CD4-positive, alpha-beta T cell (primary cell): ENCODE measurements at regions not wholly inside any gene's neighbourhood (a gene's known extent, or its start where the extent isn't known, plus 50 kb on each side); places are given as distances from the start of the nearest gene placed in this dataset.

ENCODE experiments used
- ATAC-seq: fragments of 200-7000 bp; cut with Tn5 transposase; one replicate; pipeline ENCODE4 v1.10.0; 2022; ENCODE audit warnings: mild to moderate bottlenecking; ENCODE audit not compliant: poor library complexity
- CTCF ChIA-PET: fragments of 350-600 bp; sonication (Branson Sonifier 250); formaldehyde crosslinking; loops from one replicate; lab custom pipeline; 2021; ENCODE audit warnings: antibody characterized with exemption, inconsistent platforms; lab: Charles Lee
- POLR2A ChIA-PET: fragments of 350-600 bp; sonication (Branson Sonifier 250); formaldehyde crosslinking; loops from one replicate; lab custom pipeline; 2021; ENCODE audit warnings: antibody characterized with exemption, inconsistent platforms; lab: Charles Lee
- DNase-seq, 14 experiments: peaks; one replicate each; pipeline ENCODE4 v3.0.0-alpha.2; 2013 to 2020; ENCODE audit warnings: mixed read lengths in 2 of 14
- H3K27ac ChIP-seq, 2 donors: one replicate each; pipeline versions ENCODE4 v1.5.1 to v1.7.0; 2013; ENCODE audit warnings: low read length in 2 of 2, low read depth in 1 of 2, mild to moderate bottlenecking in 1 of 2
- H3K27me3 ChIP-seq, 2 experiments: 1 replicate in 1 of 2; 2 replicates in 1 of 2; pipeline versions ENCODE4 v1.6.1 to v1.7.0; 2013; ENCODE audit warnings: low read length in 2 of 2, control low read depth in 1 of 2, mild to moderate bottlenecking in 1 of 2, moderate library complexity in 1 of 2; ENCODE audit not compliant: insufficient read depth in 2 of 2, control insufficient read depth in 1 of 2
- H3K36me3 ChIP-seq: one replicate; pipeline ENCODE4 v1.6.1; 2013; ENCODE audit warnings: low read length, control low read depth; ENCODE audit not compliant: insufficient read depth
- H3K4me1 ChIP-seq: one replicate; pipeline ENCODE4 v1.6.1; 2013; ENCODE audit warnings: low read length, control low read depth; ENCODE audit not compliant: insufficient read depth
- H3K4me3 ChIP-seq: one replicate; pipeline ENCODE4 v1.5.1; 2013; ENCODE audit warnings: mild to moderate bottlenecking, low read length, moderate library complexity
- H3K9me3 ChIP-seq, 2 experiments: 1 replicate in 1 of 2; 2 replicates in 1 of 2; pipeline versions ENCODE4 v1.6.1 to v1.7.0; 2013; ENCODE audit warnings: low read length in 2 of 2, mild to moderate bottlenecking in 2 of 2, control low read depth in 1 of 2, moderate library complexity in 1 of 2; ENCODE audit not compliant: control insufficient read depth in 1 of 2, insufficient read depth in 1 of 2
- H3K27ac Mint-ChIP-seq: one replicate; pipeline ENCODE4 v1.8.0; 2020; ENCODE audit warnings: mixed read lengths
- H3K27me3 Mint-ChIP-seq: one replicate; pipeline ENCODE4 v1.8.0; 2021; ENCODE audit warnings: mixed read lengths
- H3K36me3 Mint-ChIP-seq: one replicate; pipeline ENCODE4 v1.8.0; 2021; ENCODE audit warnings: low read depth, mixed read lengths
- H3K4me1 Mint-ChIP-seq: one replicate; pipeline ENCODE4 v1.8.0; 2021; ENCODE audit warnings: low read depth, mixed read lengths
- H3K4me3 Mint-ChIP-seq: one replicate; pipeline ENCODE4 v1.8.0; 2020; ENCODE audit warnings: mild to moderate bottlenecking, mixed read lengths
- H3K9me3 Mint-ChIP-seq: one replicate; pipeline ENCODE4 v1.8.0; 2020; ENCODE audit warnings: mixed read lengths
- intact Hi-C, 2 experiments: fragments of 100-400 bp; cut with DNase I in 1 of 2; cut with micrococcal nuclease in 1 of 2; formaldehyde crosslinking; loops; one replicate each; pipeline versions ENCODE4 v1.15.1 to v1.9.0; 2023 to 2025; cut with DNase I, micrococcal nuclease
- TF ChIP-seq, protein P1 (sequence below): fragments of 200-600 bp; IDR thresholded peaks from one replicate; pipeline ENCODE4 v1.8.0; 2022; ENCODE audit warnings: antibody characterized with exemption, mild to moderate bottlenecking

DNA sequence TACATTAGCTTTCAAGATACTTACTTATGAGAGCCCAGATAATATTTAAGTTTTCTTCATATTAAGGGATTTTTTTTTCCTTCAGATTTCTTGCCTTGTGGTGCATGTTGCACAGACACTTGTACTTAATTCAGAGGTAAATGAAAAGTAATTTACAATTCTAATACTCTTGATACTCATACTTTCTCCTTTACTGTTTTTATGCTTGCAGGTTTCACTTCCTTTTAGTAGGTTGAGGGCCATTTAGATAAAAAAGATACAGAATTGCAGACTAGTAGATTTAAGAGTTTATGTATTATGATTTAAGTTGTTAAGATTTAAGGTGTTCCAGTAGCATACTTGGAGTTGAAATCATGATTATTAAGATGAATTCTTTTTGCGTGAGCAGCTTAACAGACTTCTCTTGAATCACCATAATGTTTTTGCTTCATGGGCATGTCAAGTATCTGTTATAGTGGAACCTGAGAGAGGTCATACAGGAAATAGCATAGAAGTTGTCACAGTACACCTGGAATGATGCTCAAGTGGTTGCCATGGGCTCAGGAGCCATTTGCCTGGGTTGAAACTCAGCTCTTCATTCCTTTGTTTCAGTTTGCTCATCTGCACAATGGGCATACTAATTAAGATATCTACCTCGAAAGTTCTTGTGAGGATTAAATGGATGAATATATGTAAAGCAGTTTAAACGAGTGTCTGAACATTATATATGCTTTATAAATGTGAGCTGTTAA lies 174.8 kb upstream of the PRPS1L1 start:
- H3K36me3 ChIP-seq: no peaks in the 10 kb centered on the region
- Mint-ChIP-seq H3K27me3 (no peaks in the 10 kb centered on the region), H3K9me3 (no peaks in the 10 kb centered on the region), H3K4me1 (no peaks in the 10 kb centered on the region), H3K4me3 (no peak overlapping the region), H3K27ac (no peak overlapping the region), H3K36me3 (no peaks in the 10 kb centered on the region)
- no peak overlapping the region for H3K4me3 ChIP-seq
- TF ChIP-seq, protein P1, sequence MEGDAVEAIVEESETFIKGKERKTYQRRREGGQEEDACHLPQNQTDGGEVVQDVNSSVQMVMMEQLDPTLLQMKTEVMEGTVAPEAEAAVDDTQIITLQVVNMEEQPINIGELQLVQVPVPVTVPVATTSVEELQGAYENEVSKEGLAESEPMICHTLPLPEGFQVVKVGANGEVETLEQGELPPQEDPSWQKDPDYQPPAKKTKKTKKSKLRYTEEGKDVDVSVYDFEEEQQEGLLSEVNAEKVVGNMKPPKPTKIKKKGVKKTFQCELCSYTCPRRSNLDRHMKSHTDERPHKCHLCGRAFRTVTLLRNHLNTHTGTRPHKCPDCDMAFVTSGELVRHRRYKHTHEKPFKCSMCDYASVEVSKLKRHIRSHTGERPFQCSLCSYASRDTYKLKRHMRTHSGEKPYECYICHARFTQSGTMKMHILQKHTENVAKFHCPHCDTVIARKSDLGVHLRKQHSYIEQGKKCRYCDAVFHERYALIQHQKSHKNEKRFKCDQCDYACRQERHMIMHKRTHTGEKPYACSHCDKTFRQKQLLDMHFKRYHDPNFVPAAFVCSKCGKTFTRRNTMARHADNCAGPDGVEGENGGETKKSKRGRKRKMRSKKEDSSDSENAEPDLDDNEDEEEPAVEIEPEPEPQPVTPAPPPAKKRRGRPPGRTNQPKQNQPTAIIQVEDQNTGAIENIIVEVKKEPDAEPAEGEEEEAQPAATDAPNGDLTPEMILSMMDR: no peak
- intact Hi-C loops: no loop called here
- H3K27me3 ChIP-seq: no peaks in the 10 kb centered on the region
- no peak for DNase-seq
- no peak for ATAC-seq
- H3K4me1 ChIP-seq: no peaks in the 10 kb centered on the region
- no peaks in the 10 kb centered on the region for H3K9me3 ChIP-seq
- CTCF ChIA-PET: no interaction called here
- no peak overlapping the region for H3K27ac ChIP-seq
- POLR2A ChIA-PET: no interaction called here

GRCh38 chr7:18206331-18206730 lies 178.7 kb upstream of the PRPS1L1 start:
- Histone ChIP-seq H3K9me3 (no peaks in the 10 kb centered on the region), H3K4me3 (no peak overlapping the region), H3K27ac (no peak overlapping the region), H3K4me1 (no peaks in the 10 kb centered on the region), H3K36me3 (no peaks in the 10 kb centered on the region), H3K27me3 (no peaks in the 10 kb centered on the region)
- Mint-ChIP-seq H3K27ac (no peak overlapping the region), H3K9me3 (no peaks in the 10 kb centered on the region), H3K4me3 (no peak overlapping the region), H3K27me3 (no peaks in the 10 kb centered on the region), H3K4me1 (no peaks in the 10 kb centered on the region), H3K36me3 (no peaks in the 10 kb centered on the region)
- intact Hi-C loops: no loop called here
- DNase-seq (no peak), ATAC-seq (no peak)
- ChIA-PET CTCF (no interaction called here), POLR2A (no interaction called here)
- TF ChIP-seq, protein P1: no peak

- Mint-ChIP-seq H3K27me3 (no peaks in the 10 kb centered on the region), H3K4me1 (no peaks in the 10 kb centered on the region)
Observed at GRCh38 chr7:18208921-18209320, 181.3 kb upstream of the PRPS1L1 start.

More at GRCh38 chr7:18208921-18209320, 181.3 kb upstream of the PRPS1L1 start:
- H3K4me1 ChIP-seq: no peaks in the 10 kb centered on the region
- ChIA-PET POLR2A (no interaction called here), CTCF (no interaction called here)
- no peaks in the 10 kb centered on the region for H3K36me3 ChIP-seq
- intact Hi-C loops: no loop called here
- TF ChIP-seq, protein P1: no peak
- no peak overlapping the region for H3K27ac ChIP-seq
- no peak for ATAC-seq
- no peak for DNase-seq
- Mint-ChIP-seq H3K9me3 (no peaks in the 10 kb centered on the region), H3K36me3 (no peaks in the 10 kb centered on the region), H3K27ac (no peak overlapping the region), H3K4me3 (no peak overlapping the region)
- H3K9me3 ChIP-seq: no peaks in the 10 kb centered on the region
- no peaks in the 10 kb centered on the region for H3K27me3 ChIP-seq
- H3K4me3 ChIP-seq: no peak overlapping the region
